ENCODE measurements at regions not wholly inside any gene's neighbourhood (a gene's known extent, or its start where the extent isn't known, plus 50 kb on each side); places are given as distances from the start of the nearest gene placed in this dataset.

DNA sequence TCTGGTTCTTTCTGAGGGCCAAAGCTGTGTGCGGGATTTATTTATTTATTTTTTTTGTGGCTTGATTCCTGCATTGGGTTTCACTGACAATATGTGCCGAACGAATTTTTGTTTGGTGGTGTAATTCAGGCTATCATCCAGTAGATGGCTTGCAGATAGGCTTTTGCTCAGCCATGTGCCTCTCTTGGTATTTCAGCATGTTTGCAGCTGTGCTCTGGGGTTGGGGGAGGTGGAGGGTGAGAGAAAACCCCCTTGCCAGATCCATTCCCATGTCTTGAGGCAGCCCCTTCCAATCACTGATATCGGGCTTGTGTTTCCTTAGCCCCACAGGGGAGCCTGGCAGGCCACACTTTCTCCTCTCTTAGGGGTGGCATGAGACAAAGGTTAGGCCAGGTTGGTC is 302.4 kb downstream of the PTGER3 start:
- TF ChIP-seq CEBPB (IDR thresholded peaks at IDR 0.05) (no peak), ZBTB7A (IDR thresholded peaks at IDR 0.05; ENCODE audit: low read depth) (no peak), CREB1 (IDR thresholded peaks at IDR 0.05; ENCODE audit: low read depth) (no peak), NFIC (IDR thresholded peaks at IDR 0.05) (no peak), TAF1 (IDR thresholded peaks at IDR 0.05; ENCODE audit: low read depth) (no peak), MAX (IDR thresholded peaks at IDR 0.05) (no peak), YY1 (IDR thresholded peaks at IDR 0.05; ENCODE audit: low read depth) (no peak), REST (IDR thresholded peaks at IDR 0.05; ENCODE audit: low read depth) (no peak), EP300 (IDR thresholded peaks at IDR 0.05; ENCODE audit: borderline replicate concordance) (no peak)
